GM12891 (cell line): ENCODE measurements at regions not wholly inside any gene's neighbourhood (a gene's known extent, or its start where the extent isn't known, plus 50 kb on each side); places are given as distances from the start of the nearest gene placed in this dataset.

Source experiments
- PAX5 ChIP-seq: IDR thresholded peaks from 2 replicates; pipeline ENCODE4 v1.6.1; 2011; ENCODE audit warnings: low read length, moderate library complexity, mild to moderate bottlenecking; ENCODE audit not compliant: insufficient read depth, severe bottlenecking
- POLR2A ChIP-seq: IDR thresholded peaks from 2 replicates; pipeline ENCODE4 v1.6.1; 2011; ENCODE audit warnings: low read depth, low read length, control low read depth
- POLR2AphosphoS5 ChIP-seq: IDR thresholded peaks from 2 replicates; pipeline ENCODE4 v1.6.1; 2011; ENCODE audit warnings: low read depth, low read length, control low read depth
- POU2F2 ChIP-seq: IDR thresholded peaks from 2 replicates; pipeline ENCODE4 v1.6.1; 2011; ENCODE audit warnings: low read depth, mild to moderate bottlenecking, control low read depth, low read length, moderate library complexity
- SPI1 ChIP-seq: IDR thresholded peaks from 2 replicates; pipeline ENCODE4 v1.6.1; 2011; ENCODE audit warnings: low read depth, low read length, control low read depth
- TAF1 ChIP-seq: IDR thresholded peaks from 2 replicates; pipeline ENCODE4 v1.6.1; 2011; ENCODE audit warnings: low read depth, low read length, control low read depth

- TF ChIP-seq POLR2A (no peak), TAF1 (no peak), POLR2AphosphoS5 (no peak), POU2F2 (no peak), PAX5 (no peak), SPI1 (no peak)
Measured at GRCh38 chr1:113231866-113232265, 158.4 kb upstream of the MAGI3 start.
